HCT116 (cell line): ENCODE measurements at regions not wholly inside any gene's neighbourhood (a gene's known extent, or its start where the extent isn't known, plus 50 kb on each side); places are given as distances from the start of the nearest gene placed in this dataset.

Source experiments
- ATAC-seq: fragments of 200-7000 bp; cut with Tn5 transposase; 2 replicates; pipeline ENCODE4 v1.9.1; 2020; ENCODE audit warnings: mild to moderate bottlenecking, moderate library complexity
- BruUV-seq: library from RNA; stranded (reverse); fragments of 400-500 nt; replicated peaks from 2 replicates; lab custom pipeline; 2021; lab: Mats Ljungman, UMichigan
- CTCF ChIA-PET: fragments of 300-600 bp; sonication (Branson Sonifier 250); formaldehyde crosslinking; loops from one replicate; lab custom pipeline; 2021; ENCODE audit warnings: antibody characterized with exemption; lab: Charles Lee
- POLR2A ChIA-PET: fragments of 300-600, 350-600 bp; sonication (Branson Sonifier 250); formaldehyde crosslinking; loops from one replicate; lab custom pipeline; 2021; ENCODE audit warnings: antibody characterized with exemption; lab: Charles Lee
- RAD21 ChIA-PET, 2 experiments: fragments of 300-600 bp; sonication (Branson Sonifier 250); formaldehyde crosslinking; loops; one replicate each; lab custom pipeline; 2023; ENCODE audit warnings: low total read pairs in 2 of 2; ENCODE audit not compliant: uncharacterized antibody in 2 of 2, unreplicated experiment in 2 of 2, low non-redundant PET in 1 of 2; lab: Charles Lee
- DNase-seq: peaks from one replicate; pipeline ENCODE4 v3.0.0-alpha.2; 2010; ENCODE audit warnings: low read depth, low spot score
- H2AFZ ChIP-seq: fragments of 200-600 bp; shearing (Covaris generic), sonication (generic); 2 replicates; pipeline ENCODE4 v1.6.1; 2017; ENCODE audit warnings: low read depth, mixed run types, mixed read lengths, antibody characterized with exemption, low read length; ENCODE audit not compliant: poor library complexity, severe bottlenecking
- H3K27ac ChIP-seq: 2 replicates; pipeline ENCODE4 v1.5.1; 2012; ENCODE audit warnings: low read depth, low read length
- H3K27me3 ChIP-seq: fragments of 200-600 bp; sonication (generic); 2 replicates; pipeline ENCODE4 v1.6.1; 2016; ENCODE audit warnings: mixed run types, low read length, mixed read lengths; ENCODE audit not compliant: insufficient read depth
- H3K36me3 ChIP-seq, 2 experiments: fragments of 200-500 bp in 1 of 2; fragments of 200-600 bp in 1 of 2; sonication (Bioruptor generic) in 1 of 2; sonication (generic) in 1 of 2; 2 replicates each; pipeline versions ENCODE4 v1.5.1 to v1.6.1; 2014 to 2016; ENCODE audit warnings: low read length in 2 of 2, inconsistent platforms in 1 of 2, mixed read lengths in 1 of 2, mixed run types in 1 of 2; ENCODE audit not compliant: insufficient read depth in 2 of 2, control insufficient read depth in 1 of 2
- H3K4me1 ChIP-seq, 2 experiments: fragments of 200-600 bp in 1 of 2; sonication (generic) in 1 of 2; 2 replicates each; pipeline versions ENCODE4 v1.5.1 to v1.6.1; 2012 to 2017; ENCODE audit warnings: low read length in 2 of 2, inconsistent platforms in 1 of 2, mild to moderate bottlenecking in 1 of 2, mixed read lengths in 1 of 2, mixed run types in 1 of 2, moderate library complexity in 1 of 2; ENCODE audit not compliant: insufficient read depth in 2 of 2, control insufficient read depth in 1 of 2
- H3K4me2 ChIP-seq: fragments of 200-600 bp; sonication (generic); 2 replicates; pipeline ENCODE4 v1.6.1; 2017; ENCODE audit warnings: mixed run types, low read length, mixed read lengths
- H3K4me3 ChIP-seq, 2 experiments: fragments of 200-600 bp in 1 of 2; sonication (generic) in 1 of 2; replicated peaks in 1 of 2; 2 replicates each; pipeline ENCODE4 v1.5.1; 2011 to 2016; ENCODE audit warnings: low read length in 2 of 2, control low read depth in 1 of 2, low read depth in 1 of 2, mild to moderate bottlenecking in 1 of 2, mixed read lengths in 1 of 2, mixed run types in 1 of 2
- H3K79me2 ChIP-seq: fragments of 200-600 bp; sonication (generic); 2 replicates; pipeline ENCODE4 v1.6.1; 2017; ENCODE audit warnings: mild to moderate bottlenecking, mixed run types, low read length, moderate library complexity, mixed read lengths; ENCODE audit not compliant: insufficient read depth
- H3K9ac ChIP-seq: fragments of 200-600 bp; sonication (generic); 2 replicates; pipeline ENCODE4 v1.6.1; 2016; ENCODE audit warnings: low read length, mixed read lengths
- H3K9me2 ChIP-seq: fragments of 200-600 bp; sonication (generic), shearing (Covaris generic); 2 replicates; pipeline ENCODE4 v1.6.1; 2017; ENCODE audit warnings: mixed run types, mild to moderate bottlenecking, moderate library complexity; ENCODE audit not compliant: insufficient read depth
- H3K9me3 ChIP-seq, 2 experiments: fragments of 200-500 bp in 1 of 2; fragments of 200-600 bp in 1 of 2; sonication (Bioruptor generic) in 1 of 2; sonication (generic) in 1 of 2; 2 replicates each; pipeline ENCODE4 v1.6.1; 2014 to 2017; ENCODE audit warnings: low read length in 2 of 2, mixed read lengths in 2 of 2, inconsistent platforms in 1 of 2, low read depth in 1 of 2, mild to moderate bottlenecking in 1 of 2, mixed run types in 1 of 2, moderate library complexity in 1 of 2; ENCODE audit not compliant: control insufficient read depth in 1 of 2, insufficient read depth in 1 of 2
- H4K20me1 ChIP-seq: fragments of 200-600 bp; sonication (generic), shearing (Covaris generic); 2 replicates; pipeline ENCODE4 v1.6.1; 2017; ENCODE audit warnings: mixed run types, mild to moderate bottlenecking, moderate library complexity; ENCODE audit not compliant: insufficient read depth
- ATF3 ChIP-seq: IDR thresholded peaks from 2 replicates; pipeline ENCODE4 v1.6.1; 2012
- CBX3 ChIP-seq: IDR thresholded peaks from 2 replicates; pipeline ENCODE4 v1.6.1; 2012; ENCODE audit warnings: low read depth
- CEBPB ChIP-seq: IDR thresholded peaks from 2 replicates; pipeline ENCODE4 v1.6.1; 2012; ENCODE audit warnings: low read depth
- CTCF ChIP-seq, 3 experiments: fragments of 200-600 bp in 1 of 3; sonication (generic) in 1 of 3; IDR thresholded peaks in 2 of 3; conservative IDR thresholded peaks in 1 of 3; 2 replicates each; pipeline ENCODE4 v1.5.1; 2012 to 2017; ENCODE audit warnings: low read depth in 2 of 3, low read length in 2 of 3, antibody characterized with exemption in 1 of 3, borderline replicate concordance in 1 of 3, control low read depth in 1 of 3, mild to moderate bottlenecking in 1 of 3, mixed read lengths in 1 of 3, mixed run types in 1 of 3, moderate library complexity in 1 of 3; ENCODE audit not compliant: insufficient read depth in 1 of 3
- EGR1 ChIP-seq: IDR thresholded peaks from 2 replicates; pipeline ENCODE4 v1.6.1; 2012; ENCODE audit warnings: low read depth
- ELF1 ChIP-seq: IDR thresholded peaks from 2 replicates; pipeline ENCODE4 v1.6.1; 2012; ENCODE audit warnings: low read depth, borderline replicate concordance
- EZH2 ChIP-seq: fragments of 200-600 bp; sonication (generic); IDR thresholded peaks from 2 replicates; pipeline ENCODE4 v1.6.1; 2017; ENCODE audit warnings: antibody characterized with exemption, mixed run types
- FOSL1 ChIP-seq: IDR thresholded peaks from 2 replicates; pipeline ENCODE4 v1.6.1; 2012; ENCODE audit warnings: low read depth
- MAX ChIP-seq: IDR thresholded peaks from 2 replicates; pipeline ENCODE4 v1.6.1; 2012
- RAD21 ChIP-seq: IDR thresholded peaks from 2 replicates; pipeline ENCODE4 v1.6.1; 2012; ENCODE audit warnings: low read depth, mild to moderate bottlenecking
- REST ChIP-seq: IDR thresholded peaks from 2 replicates; pipeline ENCODE4 v1.6.1; 2012; ENCODE audit warnings: low read depth
- SIN3A ChIP-seq: IDR thresholded peaks from 2 replicates; pipeline ENCODE4 v1.6.1; 2012; ENCODE audit warnings: low read depth
- SRF ChIP-seq: IDR thresholded peaks from 2 replicates; pipeline ENCODE4 v1.6.1; 2012; ENCODE audit warnings: low read depth
- TCF7L2 ChIP-seq: IDR thresholded peaks from 2 replicates; pipeline ENCODE4 v1.7.0; 2011; ENCODE audit warnings: borderline replicate concordance, inconsistent platforms; ENCODE audit not compliant: insufficient read depth, insufficient read length; ENCODE audit errors: extremely low read depth
- YY1 ChIP-seq: IDR thresholded peaks from 2 replicates; pipeline ENCODE4 v1.6.1; 2011; ENCODE audit warnings: low read length, low read depth, moderate library complexity, mild to moderate bottlenecking; ENCODE audit not compliant: insufficient replicate concordance; ENCODE audit errors: extremely low read depth
- ZBTB33 ChIP-seq: IDR thresholded peaks from 2 replicates; pipeline ENCODE4 v1.6.1; 2011; ENCODE audit warnings: mild to moderate bottlenecking, low read length, moderate library complexity; ENCODE audit not compliant: insufficient replicate concordance; ENCODE audit errors: extremely low read depth
- ZFX ChIP-seq: fragments of 450-650 bp; IDR thresholded peaks from 2 replicates; pipeline ENCODE4 v1.6.1; 2017
- intact Hi-C: fragments of 100-400 bp; cut with micrococcal nuclease; formaldehyde crosslinking; loops from 2 replicates; pipeline ENCODE4 v1.10.0; 2022

- Histone ChIP-seq H4K20me1 (no peaks in the 10 kb centered on the region), H2AFZ (no peak overlapping the region), H3K27me3 (no peaks in the 10 kb centered on the region), H3K4me3 (peak overlapping the region; percentile 39 to 55), H3K79me2 (no peaks in the 10 kb centered on the region), H3K9ac (peak overlapping the region; percentile 66), H3K4me1 (peaks cover 49 to 78% of the 10 kb centered on the region in 2 experiments), H3K9me3 (no peaks in the 10 kb centered on the region), H3K27ac (peak overlapping the region; percentile 82), H3K36me3 (no peaks in the 10 kb centered on the region), H3K4me2 (peak overlapping the region; percentile 85), H3K9me2 (no peaks in the 10 kb centered on the region)
- ChIA-PET CTCF (interaction anchor here (1.1 kb wide), 1 partner anchor 22 kb away, joined by 4 read pairs; no protein-coding TSS in a partner anchor), POLR2A (interaction anchor here (0.7 to 1.0 kb wide), 3 partner anchors 17 to 73 kb away, joined by 3 to 4 read pairs (median 4); no protein-coding TSS in a partner anchor), RAD21 (no interaction called here)
- TSS peak; percentile 76 for BruUV-seq
- intact Hi-C loops, result loop anchor here (1.0 kb wide), 1 partner anchor 73 kb away; no protein-coding TSS in a partner anchor
- DNase-seq, result peak; percentile 96
- peak; percentile 79 for ATAC-seq
- TF ChIP-seq MAX (peak; percentile 96), REST (no peak), SIN3A (peak; percentile 84; the same call in 1 of the 2 replicates), ELF1 (no peak; the same call in 1 of the 2 replicates), CTCF (IDR thresholded peaks at IDR 0.05 in 2 of 3, conservative IDR thresholded peaks at IDR 0.05 in 1 of 3; ENCODE audit: borderline replicate concordance in 1 of 3, insufficient read depth in 1 of 3, low read depth in 2 of 3, low read length in 2 of 3) (no peak), ATF3 (no peak; the same call in 1 of the 2 replicates), SRF (peak; percentile 55), EZH2 (no peak), TCF7L2 (peak; percentile 99), FOSL1 (peak; percentile 92), YY1 (peak; percentile 14), RAD21 (0 out of 2 replicates have a peak, but pooled peaks have one; percentile 26), ZFX (no peak), CBX3 (peak; percentile 86), CEBPB (peak; percentile 85), ZBTB33 (no peak), EGR1 (no peak)
Observed at GRCh38 chr10:11684717-11685645, 57.2 kb upstream of the ECHDC3 start.
